Fibroblast of the aortic adventitia (primary cell): ENCODE measurements at regions not wholly inside any gene's neighbourhood (a gene's known extent, or its start where the extent isn't known, plus 50 kb on each side); places are given as distances from the start of the nearest gene placed in this dataset.

Experiments used
- DNase-seq: peaks from one replicate; pipeline ENCODE4 v3.0.0-alpha.2; 2010; ENCODE audit warnings: low read depth
- H3K4me3 ChIP-seq: 2 replicates; pipeline ENCODE4 v1.5.1; 2011; ENCODE audit warnings: low read depth, mild to moderate bottlenecking, control low read depth, low read length, moderate library complexity
- TF ChIP-seq, protein P1 (sequence below): IDR thresholded peaks from 2 replicates; pipeline ENCODE4 v1.5.1; 2011; ENCODE audit warnings: mild to moderate bottlenecking, low read length, control low read depth, inconsistent platforms; ENCODE audit not compliant: insufficient read depth

- H3K4me3 ChIP-seq: no peak overlapping the region
- TF ChIP-seq, protein P1, sequence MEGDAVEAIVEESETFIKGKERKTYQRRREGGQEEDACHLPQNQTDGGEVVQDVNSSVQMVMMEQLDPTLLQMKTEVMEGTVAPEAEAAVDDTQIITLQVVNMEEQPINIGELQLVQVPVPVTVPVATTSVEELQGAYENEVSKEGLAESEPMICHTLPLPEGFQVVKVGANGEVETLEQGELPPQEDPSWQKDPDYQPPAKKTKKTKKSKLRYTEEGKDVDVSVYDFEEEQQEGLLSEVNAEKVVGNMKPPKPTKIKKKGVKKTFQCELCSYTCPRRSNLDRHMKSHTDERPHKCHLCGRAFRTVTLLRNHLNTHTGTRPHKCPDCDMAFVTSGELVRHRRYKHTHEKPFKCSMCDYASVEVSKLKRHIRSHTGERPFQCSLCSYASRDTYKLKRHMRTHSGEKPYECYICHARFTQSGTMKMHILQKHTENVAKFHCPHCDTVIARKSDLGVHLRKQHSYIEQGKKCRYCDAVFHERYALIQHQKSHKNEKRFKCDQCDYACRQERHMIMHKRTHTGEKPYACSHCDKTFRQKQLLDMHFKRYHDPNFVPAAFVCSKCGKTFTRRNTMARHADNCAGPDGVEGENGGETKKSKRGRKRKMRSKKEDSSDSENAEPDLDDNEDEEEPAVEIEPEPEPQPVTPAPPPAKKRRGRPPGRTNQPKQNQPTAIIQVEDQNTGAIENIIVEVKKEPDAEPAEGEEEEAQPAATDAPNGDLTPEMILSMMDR: no peak
- DNase-seq: no peak
Observed at GRCh38 chr2:235414422-235414821, 79.4 kb upstream of the AGAP1 start.

GRCh38 chr2:235416858-235417499, 76.9 kb upstream of the AGAP1 start:
- TF ChIP-seq, protein P1: no peak
- H3K4me3 ChIP-seq: no peak overlapping the region
- no peak for DNase-seq

DNA sequence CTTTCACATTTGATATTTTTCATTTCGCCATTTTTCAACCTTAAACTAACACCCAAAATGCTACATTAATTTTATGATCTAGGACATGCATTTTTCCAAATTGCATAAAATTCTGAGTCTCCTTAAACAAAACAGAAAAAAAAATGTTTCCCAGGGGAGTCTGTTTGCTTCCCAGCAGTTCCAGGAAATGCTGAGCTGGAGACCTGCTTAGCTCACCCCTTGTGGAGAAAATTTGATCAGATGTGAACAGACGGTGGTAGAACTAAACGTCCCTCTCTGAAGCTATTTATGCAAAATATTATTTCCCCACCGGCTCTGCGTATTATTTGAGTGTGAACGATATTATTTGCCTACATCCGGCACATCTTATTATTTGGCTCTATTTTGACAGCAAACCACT, 74.9 kb upstream of the AGAP1 start:
- TF ChIP-seq, protein P1: no peak
- no peak for DNase-seq

DNA sequence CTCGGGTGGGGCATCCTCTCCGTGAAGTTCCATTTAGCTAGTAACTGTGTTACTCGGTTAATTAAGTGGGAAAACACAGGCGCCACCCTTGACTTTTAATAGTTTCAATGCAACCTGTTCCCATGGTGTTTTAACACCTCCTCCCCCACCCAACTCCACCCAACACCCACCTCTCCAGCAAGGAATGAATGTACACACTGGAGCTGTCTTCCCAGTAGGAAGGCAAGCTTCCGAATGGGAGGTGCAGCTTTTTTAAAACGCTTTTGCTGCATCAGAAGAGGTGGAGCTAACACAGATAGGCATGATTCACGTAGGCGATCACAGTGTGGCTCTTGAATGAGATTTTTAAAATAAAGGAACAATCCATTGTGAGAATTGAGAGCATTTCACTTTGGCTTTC, 73.8 kb upstream of the AGAP1 start:
- H3K4me3 ChIP-seq: no peak overlapping the region
- TF ChIP-seq, protein P1: no peak
- no peak for DNase-seq

More for the DNA sequence above, 74.9 kb upstream of the AGAP1 start:
- no peak overlapping the region for H3K4me3 ChIP-seq

GRCh38 chr2:235421618-235422017, 72.2 kb upstream of the AGAP1 start:
- DNase-seq: no peak
- TF ChIP-seq, protein P1: no peak
- H3K4me3 ChIP-seq: no peak overlapping the region

DNA sequence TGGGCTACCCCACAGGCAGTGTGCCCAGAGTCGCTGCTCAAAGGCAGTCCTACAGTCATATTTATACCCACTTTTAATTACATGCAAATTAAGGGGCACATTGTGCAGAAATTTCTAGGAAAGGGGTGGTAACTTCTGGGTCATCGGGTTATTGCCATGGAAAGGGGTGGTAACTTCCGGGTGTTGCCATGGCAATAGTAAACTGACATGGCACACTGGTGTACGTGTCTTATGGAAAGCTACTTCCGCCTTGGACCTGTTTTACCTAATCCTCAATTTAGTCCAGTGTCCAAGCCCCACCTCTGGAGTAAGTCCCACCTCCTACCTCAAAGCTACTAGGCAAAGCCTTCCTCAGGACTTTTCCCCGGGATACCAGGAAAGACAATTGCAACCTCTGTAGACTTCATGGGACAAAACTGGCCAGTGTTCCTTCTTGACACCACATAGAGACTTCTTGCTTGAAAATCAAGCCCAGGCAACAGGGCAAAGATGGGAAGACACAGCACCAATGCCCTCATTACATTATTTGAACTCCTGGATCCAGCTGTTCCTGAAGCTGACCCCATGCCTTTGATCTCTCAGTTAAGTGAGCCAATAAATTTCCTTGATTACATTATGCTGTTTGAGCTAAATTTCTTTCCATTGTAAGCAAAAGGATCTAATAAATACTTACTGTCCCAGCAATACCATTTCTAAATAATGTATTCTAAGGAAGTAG, 63.3 kb upstream of the AGAP1 start:
- TF ChIP-seq, protein P1: no peak
- no peak for DNase-seq
- no peak overlapping the region for H3K4me3 ChIP-seq
